Body of pancreas (tissue), 4 donors: ENCODE measurements at regions not wholly inside any gene's neighbourhood (a gene's known extent, or its start where the extent isn't known, plus 50 kb on each side); places are given as distances from the start of the nearest gene placed in this dataset.

Experiments used
- ATAC-seq: fragments of 150-250 bp; one replicate; pipeline ENCODE4 v1.9.1; 2016
- DNase-seq, 4 donors: peaks; one replicate each; pipeline ENCODE4 v3.0.0-alpha.2; 2019
- H3K27ac ChIP-seq, 4 donors: fragments of 200-600 bp; sonication (generic); 1 replicate in 3 of 4; 2 replicates in 1 of 4; pipeline versions ENCODE4 v1.5.1 to v1.6.1; 2016 to 2019; ENCODE audit warnings: mild to moderate bottlenecking in 1 of 4, mixed read lengths in 1 of 4, moderate library complexity in 1 of 4
- H3K27me3 ChIP-seq, 2 donors: fragments of 200-600 bp; sonication (generic); one replicate each; pipeline ENCODE4 v1.6.0; 2016; ENCODE audit warnings: mild to moderate bottlenecking in 1 of 2
- H3K36me3 ChIP-seq, 2 donors: fragments of 200-600 bp; sonication (generic); replicated peaks in 1 of 2; 2 replicates each; pipeline ENCODE4 v1.5.1; 2016; ENCODE audit warnings: low read depth in 2 of 2; ENCODE audit not compliant: insufficient read depth in 1 of 2
- H3K4me1 ChIP-seq: fragments of 200-600 bp; sonication (generic); one replicate; pipeline ENCODE4 v1.6.0; 2016
- H3K4me3 ChIP-seq, 2 donors: fragments of 200-600 bp; sonication (generic); 1 replicate in 1 of 2; 2 replicates in 1 of 2; pipeline ENCODE4 v1.5.1; 2016 to 2019
- H3K9me3 ChIP-seq, 3 donors: fragments of 200-600 bp; sonication (generic); 1 replicate in 2 of 3; 2 replicates in 1 of 3; pipeline ENCODE4 v1.5.1; 2016
- CTCF ChIP-seq, 7 experiments: fragments of 450-650 bp in 4 of 7; fragments of 200-600 bp in 3 of 7; sonication (generic) in 3 of 7; IDR thresholded peaks; one replicate each; pipeline ENCODE4 v1.5.1; 2016 to 2019; ENCODE audit warnings: antibody characterized with exemption in 7 of 7
- POLR2A ChIP-seq, 3 donors: fragments of 450-650 bp; IDR thresholded peaks; one replicate each; pipeline ENCODE4 v1.6.1; 2016; ENCODE audit warnings: antibody characterized with exemption in 3 of 3, mild to moderate bottlenecking in 2 of 3
- WGBS, 2 donors: methylation state at CpG; one replicate each; pipeline ENCODE4 v1.1.5; 2017; 5-methylcytosine and 5-hydroxymethylcytosine counted together
- intact Hi-C: fragments of 100-400 bp; cut with DNase I; formaldehyde crosslinking; loops from one replicate; pipeline ENCODE4 v1.15.1; 2023

- H3K4me1 ChIP-seq, result peaks cover 4% of the 10 kb centered on the region
- no peak for ATAC-seq
- H3K9me3 ChIP-seq, result no peaks in the 10 kb centered on the region
- H3K27ac ChIP-seq, result no peak overlapping the region
- 79 to 90% methylated on average over 1 of the region's 1 CpG for WGBS, 2 donors
- no peaks in the 10 kb centered on the region for H3K27me3 ChIP-seq
- DNase-seq, result no peak
- no peaks in the 10 kb centered on the region for H3K36me3 ChIP-seq
- TF ChIP-seq CTCF (IDR thresholded peaks at IDR 0.05) (no peak), POLR2A (IDR thresholded peaks at IDR 0.05) (no peak)
- intact Hi-C loops, result no loop called here
- H3K4me3 ChIP-seq, result no peak overlapping the region
Observed at GRCh38 chr7:12982178-12982577, 294.7 kb downstream of the ARL4A start.

GRCh38 chr7:12984117-12984516 is 296.7 kb downstream of the ARL4A start:
- 41 to 45% methylated on average over 4 of the region's 4 CpGs for WGBS, 2 donors
- intact Hi-C loops, result no loop called here
- ATAC-seq, result no peak

GRCh38 chr7:12985228-12985627 is 297.8 kb downstream of the ARL4A start:
- TF ChIP-seq CTCF (IDR thresholded peaks at IDR 0.05) (no peak), POLR2A (IDR thresholded peaks at IDR 0.05) (no peak)
- Histone ChIP-seq H3K4me1 (peaks cover 11% of the 10 kb centered on the region), H3K27me3 (no peaks in the 10 kb centered on the region), H3K36me3 (no peaks in the 10 kb centered on the region), H3K9me3 (no peaks in the 10 kb centered on the region), H3K4me3 (no peak overlapping the region), H3K27ac (no peak overlapping the region)
- WGBS, 2 donors, result 56 to 61% methylated on average over 1 of the region's 1 CpG
- ATAC-seq (no peak), DNase-seq (no peak)
- intact Hi-C loops, result no loop called here

More at GRCh38 chr7:12984117-12984516, 296.7 kb downstream of the ARL4A start:
- H3K27ac ChIP-seq, result no peak overlapping the region
- no peaks in the 10 kb centered on the region for H3K36me3 ChIP-seq
- H3K9me3 ChIP-seq, result no peaks in the 10 kb centered on the region
- no peak for DNase-seq
- no peak for TF ChIP-seq POLR2A (IDR thresholded peaks at IDR 0.05)
- H3K27me3 ChIP-seq, result no peaks in the 10 kb centered on the region
- no peak overlapping the region for H3K4me3 ChIP-seq
- H3K4me1 ChIP-seq, result peaks cover 11% of the 10 kb centered on the region

- Histone ChIP-seq H3K27me3 (no peaks in the 10 kb centered on the region), H3K9me3 (no peaks in the 10 kb centered on the region), H3K27ac (no peak overlapping the region), H3K4me3 (no peak overlapping the region), H3K36me3 (no peaks in the 10 kb centered on the region), H3K4me1 (peaks cover 11% of the 10 kb centered on the region)
- no peak for ATAC-seq
- TF ChIP-seq CTCF (IDR thresholded peaks at IDR 0.05), result no peak
- intact Hi-C loops, result no loop called here
- WGBS, 2 donors, result 82 to 85% methylated on average over 2 of the region's 2 CpGs
- DNase-seq, result no peak
Observed at GRCh38 chr7:12985752-12986151, 298.3 kb downstream of the ARL4A start.

GRCh38 chr7:12987238-12987637 is 299.8 kb downstream of the ARL4A start:
- no peak overlapping the region for H3K4me3 ChIP-seq
- TF ChIP-seq POLR2A (IDR thresholded peaks at IDR 0.05) (no peak), CTCF (IDR thresholded peaks at IDR 0.05) (no peak)
- intact Hi-C loops, result no loop called here
- no peak for DNase-seq
- H3K9me3 ChIP-seq, result no peaks in the 10 kb centered on the region
- H3K4me1 ChIP-seq, result peaks cover 11% of the 10 kb centered on the region
- H3K27ac ChIP-seq, result no peak overlapping the region
- H3K36me3 ChIP-seq, result no peaks in the 10 kb centered on the region
- no peaks in the 10 kb centered on the region for H3K27me3 ChIP-seq
- no peak for ATAC-seq
